ENCODE measurements at regions not wholly inside any gene's neighbourhood (a gene's known extent, or its start where the extent isn't known, plus 50 kb on each side); places are given as distances from the start of the nearest gene placed in this dataset.

DNA sequence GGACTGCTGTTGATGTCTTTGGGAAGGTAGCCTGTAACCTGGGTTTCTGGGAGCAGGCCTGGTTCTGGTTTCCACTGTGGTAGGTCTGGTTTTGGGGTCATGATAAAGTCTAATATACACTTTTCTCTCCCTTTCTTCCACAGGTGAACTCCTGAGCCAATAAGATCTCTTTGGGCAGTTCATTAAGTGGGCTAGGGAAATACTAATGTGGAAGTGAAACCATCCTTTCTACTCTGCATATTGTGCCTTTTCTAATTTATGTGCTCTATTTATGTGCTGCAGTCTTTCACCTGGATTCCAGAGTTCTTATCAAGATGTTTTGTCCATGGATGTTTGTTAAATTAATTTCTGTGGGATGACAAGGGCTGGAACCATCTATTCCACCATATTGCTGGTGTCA, 165.7 kb upstream of the PTPRK start:
- Mint-ChIP-seq H3K9me3 (no peaks in the 10 kb centered on the region), H3K4me3 (no peak overlapping the region), H3K36me3 (ENCODE audit: low read depth) (no peaks in the 10 kb centered on the region), H3K27me3 (no peaks in the 10 kb centered on the region), H3K4me1 (no peaks in the 10 kb centered on the region), H3K27ac (no peak overlapping the region)
- no peak for DNase-seq
- ChIA-PET CTCF (no interaction called here), POLR2A (no interaction called here)
- TF ChIP-seq, protein P1, sequence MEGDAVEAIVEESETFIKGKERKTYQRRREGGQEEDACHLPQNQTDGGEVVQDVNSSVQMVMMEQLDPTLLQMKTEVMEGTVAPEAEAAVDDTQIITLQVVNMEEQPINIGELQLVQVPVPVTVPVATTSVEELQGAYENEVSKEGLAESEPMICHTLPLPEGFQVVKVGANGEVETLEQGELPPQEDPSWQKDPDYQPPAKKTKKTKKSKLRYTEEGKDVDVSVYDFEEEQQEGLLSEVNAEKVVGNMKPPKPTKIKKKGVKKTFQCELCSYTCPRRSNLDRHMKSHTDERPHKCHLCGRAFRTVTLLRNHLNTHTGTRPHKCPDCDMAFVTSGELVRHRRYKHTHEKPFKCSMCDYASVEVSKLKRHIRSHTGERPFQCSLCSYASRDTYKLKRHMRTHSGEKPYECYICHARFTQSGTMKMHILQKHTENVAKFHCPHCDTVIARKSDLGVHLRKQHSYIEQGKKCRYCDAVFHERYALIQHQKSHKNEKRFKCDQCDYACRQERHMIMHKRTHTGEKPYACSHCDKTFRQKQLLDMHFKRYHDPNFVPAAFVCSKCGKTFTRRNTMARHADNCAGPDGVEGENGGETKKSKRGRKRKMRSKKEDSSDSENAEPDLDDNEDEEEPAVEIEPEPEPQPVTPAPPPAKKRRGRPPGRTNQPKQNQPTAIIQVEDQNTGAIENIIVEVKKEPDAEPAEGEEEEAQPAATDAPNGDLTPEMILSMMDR (IDR thresholded peaks at IDR 0.05): no peak
- ATAC-seq (ENCODE audit: low read depth): no peak
- intact Hi-C loops (cut with micrococcal nuclease): no loop called here

- H3K4me1 Mint-ChIP-seq: no peaks in the 10 kb centered on the region
- no peaks in the 10 kb centered on the region for H3K27me3 Mint-ChIP-seq
- ATAC-seq (ENCODE audit: low read depth): no peak
Observed at GRCh38 chr6:128676456-128676855, 156.1 kb upstream of the PTPRK start.

DNA sequence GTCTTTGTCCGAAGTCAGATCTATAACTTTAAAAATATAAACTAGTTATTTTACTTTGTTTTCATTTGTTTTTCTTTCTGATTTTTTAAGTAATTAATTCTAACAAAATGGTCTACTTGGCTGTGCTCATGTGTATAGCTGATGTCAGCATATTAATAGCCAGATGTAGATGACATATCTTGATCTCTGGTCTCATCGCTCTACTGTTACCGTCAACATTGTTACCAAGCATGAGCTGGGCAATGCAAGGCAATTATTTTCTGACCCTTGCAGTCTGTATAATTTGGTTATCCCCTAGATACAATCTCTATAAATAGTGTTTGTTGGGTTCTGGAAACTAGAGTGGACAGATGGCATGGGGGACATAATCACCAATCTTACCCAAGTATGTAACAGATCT, 151.6 kb upstream of the PTPRK start:
- no peak overlapping the region for H3K27ac Mint-ChIP-seq
- no peaks in the 10 kb centered on the region for H3K27me3 Mint-ChIP-seq
- no peaks in the 10 kb centered on the region for H3K36me3 Mint-ChIP-seq (ENCODE audit: low read depth)
- ChIA-PET CTCF (no interaction called here), POLR2A (no interaction called here)
- ATAC-seq (ENCODE audit: low read depth) (no peak), DNase-seq (no peak)
- intact Hi-C loops (cut with micrococcal nuclease): no loop called here
- no peaks in the 10 kb centered on the region for H3K9me3 Mint-ChIP-seq
- no peak overlapping the region for H3K4me3 Mint-ChIP-seq
- TF ChIP-seq, protein P1 (IDR thresholded peaks at IDR 0.05): no peak
- no peaks in the 10 kb centered on the region for H3K4me1 Mint-ChIP-seq

More at GRCh38 chr6:128676456-128676855, 156.1 kb upstream of the PTPRK start:
- Mint-ChIP-seq H3K4me3 (no peak overlapping the region), H3K36me3 (ENCODE audit: low read depth) (no peaks in the 10 kb centered on the region), H3K9me3 (peaks cover 2% of the 10 kb centered on the region), H3K27ac (no peak overlapping the region)
- no peak for DNase-seq
- intact Hi-C loops (cut with micrococcal nuclease): no loop called here
- TF ChIP-seq, protein P1 (IDR thresholded peaks at IDR 0.05): no peak
- ChIA-PET POLR2A (no interaction called here), CTCF (no interaction called here)

DNA sequence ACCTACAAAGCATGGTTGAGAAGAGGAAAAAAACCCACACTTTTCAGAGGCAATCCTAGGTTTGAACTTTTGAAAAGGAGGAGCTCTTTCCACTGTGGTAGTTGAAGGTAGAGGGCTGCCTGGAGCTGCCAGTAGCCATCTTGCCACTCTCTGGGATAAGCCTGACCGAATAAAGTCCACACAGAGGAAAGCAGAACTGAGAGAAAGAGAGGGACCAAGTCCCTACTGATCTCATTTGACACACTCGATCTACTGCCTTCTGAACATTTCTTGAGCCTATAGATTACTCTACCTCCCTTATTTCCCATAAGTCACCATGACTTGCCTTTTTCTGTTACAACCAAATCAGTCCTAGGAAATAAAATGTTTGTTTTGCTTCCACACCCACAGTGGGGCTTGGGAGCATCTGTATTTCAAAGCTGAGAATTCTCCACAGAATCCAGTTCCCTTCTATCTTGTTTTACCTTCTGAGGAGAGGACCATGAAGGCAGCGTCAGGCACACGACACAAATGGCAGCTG, 147.0 kb upstream of the PTPRK start:
- Mint-ChIP-seq H3K36me3 (ENCODE audit: low read depth) (no peaks in the 10 kb centered on the region), H3K27me3 (no peaks in the 10 kb centered on the region), H3K4me3 (no peak overlapping the region), H3K27ac (no peak overlapping the region), H3K4me1 (no peaks in the 10 kb centered on the region), H3K9me3 (no peaks in the 10 kb centered on the region)
- ChIA-PET POLR2A (no interaction called here), CTCF (no interaction called here)
- ATAC-seq (ENCODE audit: low read depth): no peak
- intact Hi-C loops (cut with micrococcal nuclease): no loop called here
- TF ChIP-seq, protein P1 (IDR thresholded peaks at IDR 0.05): no peak
- DNase-seq: no peak

DNA sequence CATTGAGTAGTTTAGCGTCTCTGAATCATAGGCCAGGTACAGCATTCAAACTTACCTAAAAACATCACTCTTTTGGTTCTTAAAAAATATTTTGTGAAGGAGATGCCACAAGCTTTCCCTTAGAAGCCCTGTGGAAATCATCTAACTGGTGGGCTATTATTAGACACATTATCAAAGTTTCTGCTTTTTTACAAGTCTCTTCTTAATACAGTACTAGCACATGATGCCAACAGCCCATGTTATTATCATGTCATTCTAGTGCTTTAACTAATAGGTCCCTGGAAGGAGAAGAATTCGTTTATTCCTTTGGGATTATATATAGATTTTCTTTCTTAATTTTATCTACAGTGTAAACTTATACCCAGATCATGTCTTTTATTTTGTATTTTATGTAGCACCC, 146.0 kb upstream of the PTPRK start:
- intact Hi-C loops (cut with micrococcal nuclease): no loop called here
- Mint-ChIP-seq H3K27ac (no peak overlapping the region), H3K36me3 (ENCODE audit: low read depth) (no peaks in the 10 kb centered on the region), H3K27me3 (no peaks in the 10 kb centered on the region), H3K4me3 (no peak overlapping the region), H3K4me1 (no peaks in the 10 kb centered on the region), H3K9me3 (no peaks in the 10 kb centered on the region)
- no peak for DNase-seq
- CTCF ChIA-PET: no interaction called here
- POLR2A ChIA-PET: no interaction called here
- TF ChIP-seq, protein P1 (IDR thresholded peaks at IDR 0.05): no peak
- no peak for ATAC-seq (ENCODE audit: low read depth)
